HuH-7 (cell line): ENCODE measurements at regions not wholly inside any gene's neighbourhood (a gene's known extent, or its start where the extent isn't known, plus 50 kb on each side); places are given as distances from the start of the nearest gene placed in this dataset.

Experiments
- DNase-seq: peaks from one replicate; pipeline ENCODE4 v3.0.0; 2011; ENCODE audit warnings: low spot score

- no peak for DNase-seq
Measured at GRCh38 chr17:72342627-72343527, 222.1 kb downstream of the SOX9 start.

GRCh38 chr17:72343911-72344310, 223.1 kb downstream of the SOX9 start:
- no peak for DNase-seq

GRCh38 chr17:72344613-72345012, 223.8 kb downstream of the SOX9 start:
- DNase-seq = no peak

DNA sequence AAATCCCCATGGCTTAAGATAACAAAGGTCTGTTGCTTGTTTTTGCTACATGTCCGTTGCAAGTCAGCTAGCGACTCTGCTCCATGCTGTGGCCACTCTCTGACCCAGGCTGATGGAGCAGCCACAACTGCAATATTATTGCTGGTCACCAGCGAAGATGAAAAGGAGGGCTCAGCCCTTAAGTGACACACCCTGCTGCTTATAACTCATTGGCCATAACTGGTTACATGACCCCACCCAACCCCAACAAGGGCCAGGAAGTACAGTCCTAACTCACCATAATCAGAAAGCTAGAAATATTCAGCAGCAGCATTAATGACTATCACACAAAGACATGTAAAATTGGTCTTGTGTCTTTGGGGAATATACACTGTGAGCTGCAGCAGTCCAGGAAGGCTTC, 224.3 kb downstream of the SOX9 start:
- DNase-seq = no peak

DNA sequence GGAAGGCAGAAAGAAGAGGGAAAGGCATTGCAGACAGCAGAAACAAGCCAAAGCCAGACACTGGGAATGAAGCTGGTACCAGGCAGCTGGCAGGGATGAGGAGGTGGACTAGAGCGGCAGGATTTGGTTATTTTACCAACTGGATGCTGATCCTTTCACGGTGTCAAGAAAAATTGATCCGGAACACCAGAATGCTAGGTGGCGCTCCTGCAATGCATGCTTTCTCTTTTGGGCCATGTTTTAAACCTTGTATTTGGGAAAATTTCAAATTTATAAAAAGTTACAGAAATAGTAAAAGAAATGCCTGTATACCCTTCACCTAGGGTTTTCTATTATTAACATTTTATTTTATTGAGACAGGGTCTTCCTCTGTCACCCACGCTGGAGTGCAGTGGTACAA, 224.7 kb downstream of the SOX9 start:
- DNase-seq = no peak

GRCh38 chr17:72346306-72346705, 225.5 kb downstream of the SOX9 start:
- no peak for DNase-seq

DNA sequence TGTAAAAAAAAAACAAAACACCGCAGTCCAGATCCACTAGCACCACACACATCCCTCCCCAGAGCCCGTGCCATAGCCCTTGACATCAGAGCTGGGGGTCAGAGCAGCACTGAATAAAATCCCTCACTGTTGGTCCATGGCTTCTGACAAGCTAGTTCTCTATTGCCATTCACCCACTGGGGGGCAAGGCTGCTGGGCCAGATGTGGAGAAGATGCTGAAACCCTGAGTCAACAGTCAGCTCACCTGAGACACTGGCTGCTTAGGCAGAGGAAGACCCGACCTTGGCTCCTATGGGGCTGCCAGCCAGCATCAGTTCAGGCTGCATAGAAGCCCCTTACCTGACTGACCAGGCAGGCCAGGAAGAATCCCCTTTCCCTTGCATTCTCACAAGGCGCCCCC, 228.2 kb downstream of the SOX9 start:
- DNase-seq = no peak

DNA sequence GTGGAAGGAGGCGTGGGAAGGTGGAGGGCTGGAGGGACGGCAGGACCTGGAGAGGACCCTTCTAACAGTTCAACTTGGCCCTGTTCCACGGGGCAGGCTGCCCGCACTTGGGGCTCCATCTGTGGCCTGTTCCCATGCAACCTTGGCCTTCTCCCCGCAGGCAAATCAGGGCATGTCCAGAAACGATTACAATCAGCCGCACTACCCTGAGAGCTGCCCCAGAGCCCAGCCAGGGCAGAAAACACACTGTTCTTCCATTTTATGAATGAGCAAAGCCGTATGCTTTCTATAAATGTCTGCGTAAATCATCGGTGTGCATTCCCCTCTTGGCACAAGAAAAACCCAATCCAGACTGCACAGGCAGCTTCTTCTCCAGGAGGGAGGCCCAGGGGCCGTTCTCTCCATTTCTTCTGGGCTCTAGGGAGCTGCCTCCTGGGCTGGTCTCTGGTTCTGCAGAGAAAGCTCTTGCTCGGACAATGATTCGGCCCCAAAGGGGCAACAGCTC, 228.7 kb downstream of the SOX9 start:
- DNase-seq = no peak

DNA sequence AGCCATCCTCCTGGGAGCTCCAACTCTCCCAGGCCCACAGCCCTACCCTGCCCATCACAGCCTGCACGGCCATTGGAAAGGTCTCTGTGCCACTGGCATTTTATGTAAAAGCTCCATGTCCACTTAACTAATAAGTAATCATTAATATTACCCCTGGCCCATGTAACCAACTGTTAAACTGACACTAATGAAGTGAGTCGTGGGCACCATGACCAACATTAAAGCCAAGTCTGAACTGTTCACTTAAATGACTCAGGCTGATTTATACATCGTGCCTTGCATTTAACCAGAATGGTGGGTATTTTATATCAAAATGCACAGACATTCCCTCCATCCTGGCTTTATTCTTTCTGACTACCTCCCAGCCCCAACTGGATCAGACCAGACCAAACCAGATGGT, 229.3 kb downstream of the SOX9 start:
- no peak for DNase-seq

- no peak for DNase-seq
Measured at GRCh38 chr17:72351365-72351764, 230.5 kb downstream of the SOX9 start.

- DNase-seq = no peak
Measured at GRCh38 chr17:72351884-72352346, 231.1 kb downstream of the SOX9 start.

DNA sequence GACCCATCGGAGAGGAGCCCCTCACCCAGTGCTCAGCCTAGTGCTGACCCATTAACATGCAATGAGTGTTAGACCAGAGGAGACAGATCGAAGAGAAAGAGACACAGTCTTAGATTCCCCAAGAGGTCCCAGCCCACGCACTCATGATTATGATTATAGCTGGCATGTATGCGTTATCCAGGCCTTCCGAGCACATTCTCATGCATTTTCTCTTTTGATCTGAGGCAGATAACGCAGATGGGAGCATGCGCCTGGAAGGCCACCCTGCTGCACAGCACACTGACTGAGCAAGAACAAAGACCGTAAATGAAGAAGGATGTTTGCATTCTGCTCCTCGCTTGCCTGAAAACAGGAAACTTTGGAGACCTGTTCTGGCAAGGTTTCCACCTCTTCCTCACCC, 232.7 kb downstream of the SOX9 start:
- DNase-seq = no peak

DNA sequence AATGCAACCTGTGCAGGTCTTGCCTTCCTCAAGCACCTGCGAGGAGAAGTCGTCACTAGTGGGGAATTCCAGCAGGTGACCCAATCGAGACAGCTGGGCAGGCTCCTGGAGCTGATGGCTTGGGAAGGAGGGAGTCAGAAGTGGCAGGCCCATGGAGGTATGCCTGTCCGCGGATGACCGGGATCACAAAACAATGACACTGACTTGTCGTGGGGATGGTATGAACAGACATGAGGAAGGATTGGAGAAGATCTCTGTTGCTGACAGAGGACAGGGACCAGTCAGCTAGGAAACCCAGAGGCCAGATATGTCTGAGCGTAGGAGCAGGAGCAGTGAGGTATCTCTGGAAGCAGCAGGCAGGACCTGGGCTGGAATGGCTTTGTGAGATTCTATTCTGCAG, 233.3 kb downstream of the SOX9 start:
- DNase-seq = no peak

DNA sequence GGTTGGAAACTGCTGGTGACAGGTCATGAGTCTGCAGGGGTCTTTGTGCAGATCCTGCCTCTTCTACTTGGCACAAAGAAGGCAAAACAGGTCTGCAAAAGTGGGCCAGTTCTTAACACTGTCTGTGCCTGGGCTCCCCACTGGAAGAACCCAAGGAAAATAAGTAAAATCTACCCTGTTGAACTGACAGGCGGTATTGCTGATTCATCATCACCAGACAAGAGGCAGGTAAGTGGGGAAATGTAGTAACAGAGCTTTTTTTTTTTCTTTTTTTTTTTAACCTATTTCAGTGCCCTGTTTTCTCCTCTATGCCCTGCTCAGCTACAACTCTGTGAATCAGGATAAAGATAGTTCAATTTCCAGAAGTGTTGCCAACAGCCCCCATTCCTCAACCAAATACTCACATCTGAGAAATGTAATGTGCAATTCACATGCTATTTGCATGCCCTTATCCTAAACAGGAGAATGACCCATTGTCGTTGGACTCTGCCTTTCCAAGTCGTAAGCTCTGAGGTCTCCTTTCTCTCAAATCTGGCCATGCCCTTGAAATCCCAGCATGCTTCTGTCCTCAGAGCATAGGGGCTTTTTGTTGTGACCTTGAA, 237.0 kb downstream of the SOX9 start:
- no peak for DNase-seq

DNA sequence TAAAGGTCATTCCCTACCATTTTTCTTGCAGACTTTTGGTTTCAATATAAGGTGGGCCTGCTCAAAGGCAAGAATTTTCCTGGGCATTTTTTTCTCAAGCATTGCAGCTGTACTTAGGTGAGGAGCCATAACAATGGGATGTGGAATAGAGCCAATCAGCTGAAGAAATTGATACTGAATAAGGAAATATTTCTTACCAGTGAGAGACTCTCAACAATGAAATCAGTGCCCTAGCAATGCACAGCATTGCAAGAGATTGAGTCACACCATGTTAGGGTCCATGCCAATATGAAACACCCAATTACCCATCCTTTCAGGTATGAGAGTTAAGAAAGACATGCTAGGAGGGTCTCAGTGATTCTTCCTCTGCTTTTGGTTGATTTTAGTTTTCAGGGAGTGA, 237.6 kb downstream of the SOX9 start:
- DNase-seq = no peak

DNA sequence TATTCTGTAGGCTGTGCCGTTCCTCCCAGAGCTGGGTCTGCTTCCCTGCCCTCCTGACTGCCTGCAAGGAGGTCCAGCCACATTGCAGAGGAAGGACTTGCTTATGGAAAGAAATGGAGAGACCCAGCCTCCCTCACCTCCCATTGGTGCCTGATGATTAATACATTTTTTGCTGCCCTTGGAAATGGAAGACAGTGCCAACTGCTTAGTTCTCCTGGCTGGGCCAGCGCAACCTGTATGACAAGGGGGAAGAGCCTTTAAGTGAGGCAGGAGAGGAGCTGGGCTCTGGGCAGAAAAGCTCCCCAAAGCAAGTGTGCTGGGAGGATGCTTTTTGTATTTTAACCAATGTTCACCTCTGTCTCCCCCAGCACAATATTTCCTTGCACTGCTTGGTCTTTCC, 238.5 kb downstream of the SOX9 start:
- DNase-seq = no peak

GRCh38 chr17:72359811-72360210, 239.0 kb downstream of the SOX9 start:
- DNase-seq = no peak

DNA sequence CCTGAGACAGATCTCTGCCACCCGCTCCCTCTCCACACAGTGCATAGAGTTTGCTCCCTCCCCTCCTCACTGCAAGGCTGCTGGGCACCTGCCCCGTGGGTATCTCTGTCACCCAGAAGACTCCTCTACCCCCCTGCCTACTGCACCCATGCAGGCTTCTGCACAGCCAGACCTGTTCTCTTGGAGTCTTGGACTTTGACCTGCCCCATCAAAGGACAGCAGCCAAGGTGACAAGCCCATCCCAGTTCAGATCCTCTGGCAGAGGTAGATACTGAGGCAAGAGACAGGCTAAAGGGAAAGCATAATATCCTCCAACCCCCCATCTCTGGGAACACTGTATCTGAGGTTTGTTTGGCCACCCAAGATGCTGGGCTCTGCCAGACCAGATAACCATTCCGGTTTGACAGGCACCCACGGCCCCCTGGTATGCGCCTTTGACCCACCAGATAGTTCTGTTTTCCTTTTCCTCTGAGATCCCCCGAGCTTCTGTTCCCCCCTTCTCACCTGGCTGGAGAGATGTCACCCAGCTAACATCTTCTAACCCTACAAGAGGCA, 239.6 kb downstream of the SOX9 start:
- no peak for DNase-seq

- DNase-seq = no peak
Measured at GRCh38 chr17:72361892-72362291, 241.1 kb downstream of the SOX9 start.

DNA sequence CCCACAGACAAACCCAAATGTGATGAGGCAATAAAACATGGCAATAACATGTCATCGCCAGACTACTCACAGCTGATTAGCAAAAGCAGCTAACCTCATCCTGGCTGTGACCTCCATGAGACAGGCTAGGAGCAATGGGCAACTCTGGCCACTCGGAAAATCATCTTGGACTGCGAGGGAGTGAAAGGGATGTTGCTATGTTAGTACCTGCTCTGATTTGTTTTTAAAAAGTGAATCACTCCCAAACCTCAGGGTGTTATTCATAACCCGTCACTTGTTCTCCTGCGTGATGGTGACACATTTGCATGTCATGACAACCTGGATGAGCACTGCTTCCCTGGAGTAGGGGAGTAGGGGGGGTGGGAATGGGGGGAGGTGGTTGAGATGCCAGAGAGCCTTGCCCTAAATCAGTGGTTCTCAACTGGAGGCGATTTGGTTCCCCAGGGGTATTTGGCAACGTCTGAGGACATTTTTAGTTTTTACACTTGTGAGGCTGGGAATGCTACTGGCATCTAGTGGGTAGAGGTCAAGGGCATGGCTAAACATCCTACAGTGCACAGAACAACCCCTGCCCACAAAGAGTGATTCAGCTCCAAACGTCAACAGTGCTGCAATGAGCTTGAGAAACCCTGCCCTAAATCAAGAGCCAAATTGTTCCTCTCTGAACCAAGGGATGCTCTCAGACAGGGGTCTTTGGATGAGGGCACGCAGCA, 241.7 kb downstream of the SOX9 start:
- DNase-seq = no peak

GRCh38 chr17:72363089-72363610, 242.3 kb downstream of the SOX9 start:
- DNase-seq = no peak

GRCh38 chr17:72365857-72366414, 245.1 kb downstream of the SOX9 start:
- DNase-seq = no peak
